ENCODE measurements at regions not wholly inside any gene's neighbourhood (a gene's known extent, or its start where the extent isn't known, plus 50 kb on each side); places are given as distances from the start of the nearest gene placed in this dataset.

DNA sequence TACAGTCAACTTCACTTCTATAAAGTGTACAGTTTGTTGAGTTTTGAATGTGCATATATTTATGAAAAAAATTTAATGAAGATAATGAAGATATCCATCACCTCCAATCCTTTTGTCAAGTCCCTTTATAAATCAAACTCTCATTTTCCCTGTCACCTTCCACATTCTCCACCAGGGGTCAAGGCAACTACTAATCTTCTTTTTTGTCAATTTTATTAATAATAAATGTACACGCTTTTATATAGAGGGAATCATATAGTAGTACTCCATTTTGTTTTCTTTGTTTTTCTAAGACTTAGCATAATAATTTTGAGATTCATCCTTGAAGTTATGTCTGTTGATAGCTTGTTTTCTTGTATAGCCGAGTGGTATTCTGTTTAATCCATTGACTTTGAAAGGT is 1594.2 kb upstream of the PRMT6 start:
- TF ChIP-seq CTCF (conservative IDR thresholded peaks at IDR 0.05) (no peak; the same call in 1 of the 2 replicates), EZH2 (IDR thresholded peaks at IDR 0.05; ENCODE audit: low read depth) (no peak)

All from PC-9 (cell line).